ENCODE measurements at regions not wholly inside any gene's neighbourhood (a gene's known extent, or its start where the extent isn't known, plus 50 kb on each side); places are given as distances from the start of the nearest gene placed in this dataset.

GRCh38 chr6:126764104-126764503, 354.4 kb upstream of the RSPO3 start:
- no peak overlapping the region for H3K27ac Mint-ChIP-seq
- H3K9me3 Mint-ChIP-seq, result peaks cover 0 to 8% (median 0%) of the 10 kb centered on the region in 9 donors
- no peak for DNase-seq
- H3K4me1 Mint-ChIP-seq, result no peaks in the 10 kb centered on the region
- H3K4me3 Mint-ChIP-seq, result no peak overlapping the region
- H3K27me3 Mint-ChIP-seq, result peaks cover 0 to 8% (median 0%) of the 10 kb centered on the region in 5 donors
- POLR2A ChIA-PET, result no interaction called here
- no peak for ATAC-seq
- H3K36me3 Mint-ChIP-seq, result no peaks in the 10 kb centered on the region

- Mint-ChIP-seq H3K27me3 (peaks cover 0 to 8% (median 0%) of the 10 kb centered on the region in 5 donors), H3K4me3 (no peak overlapping the region), H3K4me1 (no peaks in the 10 kb centered on the region), H3K27ac (no peak overlapping the region), H3K9me3 (peaks cover 0 to 8% (median 0%) of the 10 kb centered on the region in 9 donors), H3K36me3 (no peaks in the 10 kb centered on the region)
- ATAC-seq, result no peak
- no peak for DNase-seq
- POLR2A ChIA-PET, result no interaction called here
These were observed 353.8 kb upstream of the RSPO3 start for GRCh38 chr6:126764671-126765070.

DNA sequence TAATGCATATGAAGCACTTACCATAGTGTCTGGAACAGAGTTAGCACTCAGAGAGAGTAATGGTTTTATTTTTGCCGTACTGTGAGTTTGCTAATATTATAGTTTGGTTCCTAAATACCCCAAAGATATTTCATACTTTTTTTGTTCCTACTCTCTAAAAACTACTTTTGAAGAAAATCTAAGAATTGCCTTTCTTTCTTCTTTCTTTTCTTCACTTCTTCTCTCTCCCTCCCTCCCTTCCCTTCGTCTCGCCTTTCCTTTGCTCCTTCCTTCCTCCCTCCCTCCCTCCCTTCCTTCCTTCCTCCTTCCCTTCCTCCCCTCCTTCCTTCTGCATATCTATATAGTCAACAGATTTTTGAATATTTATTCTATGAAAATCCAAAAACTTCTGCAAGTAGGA, 351.7 kb upstream of the RSPO3 start:
- Mint-ChIP-seq H3K27me3 (peaks cover 0 to 7% (median 0%) of the 10 kb centered on the region in 5 donors), H3K4me3 (no peak overlapping the region), H3K27ac (no peak overlapping the region), H3K9me3 (peaks cover 0 to 4% (median 0%) of the 10 kb centered on the region in 9 donors), H3K4me1 (no peaks in the 10 kb centered on the region), H3K36me3 (no peaks in the 10 kb centered on the region)
- POLR2A ChIA-PET, result no interaction called here
- no peak for DNase-seq
- ATAC-seq, result no peak

DNA sequence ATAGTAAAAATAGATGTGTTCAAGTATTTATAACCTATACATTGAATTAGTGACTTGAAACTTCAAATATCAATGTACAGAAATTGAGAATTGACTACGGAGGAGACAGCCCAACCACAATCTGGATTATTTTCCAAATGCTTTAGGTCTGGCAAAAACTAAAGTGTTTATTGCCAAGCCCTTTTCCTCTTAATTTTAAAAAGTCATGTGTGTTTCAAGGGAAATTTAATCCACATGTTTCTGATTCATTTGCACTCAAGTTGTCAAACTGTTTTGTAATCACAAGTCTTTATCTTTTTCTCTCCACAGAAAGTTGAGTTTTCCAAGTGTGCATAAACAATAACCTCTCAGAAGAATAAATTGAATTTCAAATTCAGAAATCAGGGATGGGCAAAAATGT, 350.8 kb upstream of the RSPO3 start:
- POLR2A ChIA-PET, result no interaction called here
- no peak for DNase-seq
- Mint-ChIP-seq H3K36me3 (no peaks in the 10 kb centered on the region), H3K27ac (no peak overlapping the region), H3K9me3 (peaks cover 0 to 4% (median 0%) of the 10 kb centered on the region in 9 donors), H3K4me1 (no peaks in the 10 kb centered on the region), H3K27me3 (peaks cover 0 to 4% (median 0%) of the 10 kb centered on the region in 5 donors), H3K4me3 (no peak overlapping the region)
- ATAC-seq, result no peak

DNA sequence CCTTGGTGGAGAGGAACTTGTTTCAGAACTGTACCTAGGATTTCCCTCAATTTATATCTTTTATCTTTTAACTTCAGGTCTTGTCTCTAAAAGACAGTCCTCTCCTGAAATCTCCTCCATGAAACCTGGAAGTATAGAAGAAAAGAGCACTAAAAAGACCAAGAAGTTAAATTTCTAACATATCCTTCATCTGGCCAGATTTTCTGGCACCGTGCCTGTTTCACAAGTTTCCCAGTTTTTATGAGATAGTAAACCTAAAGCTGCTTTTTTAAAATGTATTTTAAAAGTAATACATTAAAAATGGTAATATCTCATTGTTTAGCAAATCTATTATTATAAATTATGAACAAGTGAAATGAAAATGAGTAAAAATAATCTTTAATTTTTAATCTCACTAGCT, 348.3 kb upstream of the RSPO3 start:
- ATAC-seq (no peak), DNase-seq (no peak)
- H3K27me3 Mint-ChIP-seq, result peaks cover 0 to 8% (median 4%) of the 10 kb centered on the region in 5 donors
- no peaks in the 10 kb centered on the region for H3K9me3 Mint-ChIP-seq
- H3K4me3 Mint-ChIP-seq, result no peak overlapping the region
- no peak overlapping the region for H3K27ac Mint-ChIP-seq
- POLR2A ChIA-PET, result no interaction called here
- H3K36me3 Mint-ChIP-seq, result no peaks in the 10 kb centered on the region
- H3K4me1 Mint-ChIP-seq, result no peaks in the 10 kb centered on the region

- no peaks in the 10 kb centered on the region for H3K4me1 Mint-ChIP-seq
- H3K27ac Mint-ChIP-seq, result no peak overlapping the region
- no peak overlapping the region for H3K4me3 Mint-ChIP-seq
- peaks cover 3 to 16% (median 6%) of the 10 kb centered on the region in 5 donors for H3K27me3 Mint-ChIP-seq
- H3K9me3 Mint-ChIP-seq, result peaks cover 0 to 1% (median 0%) of the 10 kb centered on the region in 9 donors
- H3K36me3 Mint-ChIP-seq, result no peaks in the 10 kb centered on the region
- no peak for DNase-seq
- ATAC-seq, result no peak
- POLR2A ChIA-PET, result no interaction called here
These were observed 345.2 kb upstream of the RSPO3 start for GRCh38 chr6:126773112-126773805.

GRCh38 chr6:126779331-126779730, 339.1 kb upstream of the RSPO3 start:
- no peak overlapping the region for H3K27ac Mint-ChIP-seq
- no peaks in the 10 kb centered on the region for H3K4me1 Mint-ChIP-seq
- no peak overlapping the region for H3K4me3 Mint-ChIP-seq
- no peak for ATAC-seq
- POLR2A ChIA-PET, result no interaction called here
- no peak for DNase-seq
- no peaks in the 10 kb centered on the region for H3K36me3 Mint-ChIP-seq
- peaks cover 0 to 10% (median 0%) of the 10 kb centered on the region in 9 donors for H3K9me3 Mint-ChIP-seq
- peaks cover 0 to 13% (median 3%) of the 10 kb centered on the region in 5 donors for H3K27me3 Mint-ChIP-seq

DNA sequence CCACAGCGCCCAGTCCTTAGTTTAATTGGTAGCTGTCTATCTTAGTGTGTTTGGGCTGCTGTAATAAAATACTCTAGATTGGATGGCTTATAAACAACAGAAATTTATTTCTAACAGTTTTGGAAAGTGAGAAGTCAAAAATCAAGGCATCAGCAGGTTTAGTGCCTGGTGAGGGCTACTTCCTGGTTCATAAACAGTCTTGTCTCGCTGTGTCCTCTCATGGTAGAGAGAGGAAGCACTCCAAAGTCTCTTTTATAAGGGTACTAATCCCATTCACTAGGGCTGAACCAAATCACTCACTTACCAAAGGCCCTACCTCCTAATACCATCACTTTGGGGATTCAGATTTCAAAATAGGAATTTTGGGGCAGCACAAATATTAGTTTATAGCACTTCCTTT, 336.9 kb upstream of the RSPO3 start:
- POLR2A ChIA-PET, result no interaction called here
- Mint-ChIP-seq H3K36me3 (no peaks in the 10 kb centered on the region), H3K4me1 (no peaks in the 10 kb centered on the region), H3K27me3 (peaks cover 0 to 12% (median 1%) of the 10 kb centered on the region in 5 donors), H3K9me3 (peaks cover 0 to 10% (median 0%) of the 10 kb centered on the region in 9 donors), H3K27ac (no peak overlapping the region), H3K4me3 (no peak overlapping the region)
- DNase-seq (no peak), ATAC-seq (no peak)

DNA sequence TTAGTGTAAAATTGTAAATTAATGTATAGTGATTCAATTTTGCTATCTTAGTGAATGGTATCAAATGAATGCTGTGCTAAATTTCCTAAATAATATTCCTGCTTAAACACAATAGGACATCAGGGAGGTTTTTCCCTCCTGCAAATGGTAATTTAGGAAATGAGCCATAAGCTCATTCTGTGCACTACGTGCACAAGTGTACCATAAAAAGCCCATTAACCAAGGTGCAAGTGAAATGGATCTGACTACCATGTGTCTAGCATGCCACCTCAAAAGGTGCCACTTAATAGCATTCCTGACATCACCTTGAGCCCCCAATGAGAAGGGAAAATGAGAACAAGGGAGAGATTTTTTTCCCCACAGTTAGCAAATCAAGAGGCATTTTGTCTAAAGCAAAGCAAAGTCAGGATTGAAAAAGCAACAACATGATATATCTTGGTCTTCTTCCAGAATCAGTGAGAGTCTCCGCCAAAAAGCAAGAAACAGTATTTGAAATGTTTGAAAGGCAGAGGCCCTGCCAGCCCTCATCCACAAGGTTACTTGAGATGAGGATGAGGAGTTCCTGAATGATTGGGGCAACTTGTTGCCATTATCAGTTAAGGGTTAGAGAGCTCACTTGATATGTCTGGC, 334.2 kb upstream of the RSPO3 start:
- H3K4me3 Mint-ChIP-seq, result no peak overlapping the region
- H3K27me3 Mint-ChIP-seq, result peaks cover 0 to 11% (median 3%) of the 10 kb centered on the region in 5 donors
- no peak overlapping the region for H3K27ac Mint-ChIP-seq
- H3K9me3 Mint-ChIP-seq, result peaks cover 0 to 10% (median 0%) of the 10 kb centered on the region in 9 donors
- ATAC-seq, result no peak
- DNase-seq, result no peak
- no peaks in the 10 kb centered on the region for H3K4me1 Mint-ChIP-seq
- no peaks in the 10 kb centered on the region for H3K36me3 Mint-ChIP-seq
- POLR2A ChIA-PET, result no interaction called here

GRCh38 chr6:126786262-126786661, 332.2 kb upstream of the RSPO3 start:
- Mint-ChIP-seq H3K27me3 (peaks cover 0 to 11% (median 3%) of the 10 kb centered on the region in 5 donors), H3K4me3 (no peak overlapping the region), H3K9me3 (no peaks in the 10 kb centered on the region), H3K27ac (no peak overlapping the region), H3K4me1 (no peaks in the 10 kb centered on the region), H3K36me3 (no peaks in the 10 kb centered on the region)
- POLR2A ChIA-PET, result interaction anchor here (0.7 kb wide), 1 partner anchor 42 kb away, joined by 3 read pairs; no protein-coding TSS in a partner anchor
- ATAC-seq (no peak), DNase-seq (no peak)

- H3K27ac Mint-ChIP-seq, result no peak overlapping the region
- no peak for DNase-seq
These were observed 330.8 kb upstream of the RSPO3 start for GRCh38 chr6:126787635-126788034.

GRCh38 chr6:126788861-126789365, 329.6 kb upstream of the RSPO3 start:
- H3K27ac Mint-ChIP-seq, result no peak overlapping the region
- H3K9me3 Mint-ChIP-seq, result no peaks in the 10 kb centered on the region
- H3K27me3 Mint-ChIP-seq, result peaks cover 0 to 9% (median 1%) of the 10 kb centered on the region in 5 donors
- ATAC-seq (no peak), DNase-seq (no peak)
- POLR2A ChIA-PET, result no interaction called here
- no peaks in the 10 kb centered on the region for H3K36me3 Mint-ChIP-seq
- no peak overlapping the region for H3K4me3 Mint-ChIP-seq
- H3K4me1 Mint-ChIP-seq, result no peaks in the 10 kb centered on the region

More at GRCh38 chr6:126787635-126788034, 330.8 kb upstream of the RSPO3 start:
- H3K36me3 Mint-ChIP-seq, result no peaks in the 10 kb centered on the region
- POLR2A ChIA-PET, result no interaction called here
- H3K4me1 Mint-ChIP-seq, result no peaks in the 10 kb centered on the region
- peaks cover 0 to 9% (median 3%) of the 10 kb centered on the region in 5 donors for H3K27me3 Mint-ChIP-seq
- ATAC-seq, result no peak
- H3K9me3 Mint-ChIP-seq, result no peaks in the 10 kb centered on the region
- no peak overlapping the region for H3K4me3 Mint-ChIP-seq

DNA sequence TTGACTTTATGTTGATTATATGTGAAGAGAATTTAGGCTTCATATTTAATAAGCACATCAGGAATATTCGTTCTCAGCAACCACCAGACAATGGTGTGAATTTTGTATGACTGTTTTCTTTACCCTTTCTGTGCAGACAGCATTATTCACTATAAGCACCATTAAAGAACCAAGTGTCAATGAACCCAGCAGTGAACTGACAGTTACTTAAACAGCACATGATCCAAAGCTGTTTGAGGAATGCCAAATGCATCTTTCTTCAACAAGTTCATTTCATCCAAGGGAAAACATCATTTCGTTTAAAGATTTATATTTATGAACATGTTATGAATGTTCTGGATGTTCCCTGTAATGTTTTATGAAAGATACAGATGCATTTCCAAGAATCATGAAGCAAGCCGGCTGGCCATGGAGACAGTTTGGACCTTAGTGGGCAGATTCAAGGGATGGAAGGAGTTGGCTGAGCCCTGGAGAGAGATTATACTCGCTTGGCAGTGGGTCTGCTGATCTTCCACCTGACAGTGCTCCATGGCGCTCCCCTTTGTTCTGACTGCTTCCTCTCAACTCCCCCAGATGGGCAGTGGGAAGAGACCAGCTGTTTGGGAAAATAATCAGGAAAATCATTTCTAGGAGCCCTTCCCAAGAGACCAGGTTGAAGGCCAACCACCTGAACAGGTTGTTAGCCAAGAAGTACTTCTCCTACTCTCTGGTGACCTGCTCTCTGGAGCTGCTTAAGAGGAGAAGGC, 326.0 kb upstream of the RSPO3 start:
- Mint-ChIP-seq H3K27ac (no peak overlapping the region), H3K4me3 (no peak overlapping the region), H3K36me3 (no peaks in the 10 kb centered on the region), H3K4me1 (no peaks in the 10 kb centered on the region), H3K27me3 (peaks cover 0 to 4% (median 0%) of the 10 kb centered on the region in 5 donors), H3K9me3 (no peaks in the 10 kb centered on the region)
- POLR2A ChIA-PET, result no interaction called here
- ATAC-seq (no peak), DNase-seq (no peak)

All from naive thymus-derived CD8-positive, alpha-beta T cell (primary cell).